ENCODE measurements at regions not wholly inside any gene's neighbourhood (a gene's known extent, or its start where the extent isn't known, plus 50 kb on each side); places are given as distances from the start of the nearest gene placed in this dataset.

GRCh38 chr4:60884587-60884986 is 315.5 kb upstream of the ADGRL3 start:
- Mint-ChIP-seq H3K27me3 (ENCODE audit: insufficient read depth, low read depth, poor library complexity) (no peaks in the 10 kb centered on the region), H3K27ac (no peak overlapping the region), H3K9me3 (peaks cover 2% of the 10 kb centered on the region; the same call in 1 of the 3 replicates), H3K4me3 (no peak overlapping the region), H3K36me3 (ENCODE audit: low read depth) (peaks cover under 1% of the 10 kb centered on the region; the same call in 1 of the 3 replicates), H3K4me1 (no peaks in the 10 kb centered on the region)
- Histone ChIP-seq H3F3A (replicated peaks; ENCODE audit: low read depth) (no peaks in the 10 kb centered on the region), H3K9me2 (ENCODE audit: insufficient read depth) (no peaks in the 10 kb centered on the region), H2AFZ (no peak overlapping the region), H3K4me2 (no peak overlapping the region), H3K4me1 (ENCODE audit: insufficient read depth) (no peaks in the 10 kb centered on the region), H3K27ac (ENCODE audit: low read depth) (no peak overlapping the region), H3K79me2 (replicated peaks; ENCODE audit: insufficient read depth) (no peaks in the 10 kb centered on the region), H3K36me3 (ENCODE audit: insufficient read depth) (no peaks in the 10 kb centered on the region; the same call in 1 of the 2 replicates), H3K4me3 (no peak overlapping the region), H3K27me3 (ENCODE audit: insufficient read depth) (no peaks in the 10 kb centered on the region), H4K20me1 (replicated peaks; ENCODE audit: insufficient read depth) (no peaks in the 10 kb centered on the region)
- TF ChIP-seq STAT1 (IDR thresholded peaks at IDR 0.05; ENCODE audit: unreplicated experiment) (no peak), ZNF331 (CRISPR knock-in tag; IDR thresholded peaks at IDR 0.05; ENCODE audit: low read depth) (no peak), EZH2 (IDR thresholded peaks at IDR 0.05; ENCODE audit: low read depth, unreplicated experiment) (no peak), ETS1 (IDR thresholded peaks at IDR 0.05) (no peak), ZNF462 (CRISPR knock-in tag; IDR thresholded peaks at IDR 0.05) (no peak), ZNF114 (CRISPR knock-in tag; IDR thresholded peaks at IDR 0.05) (no peak), JUNB (IDR thresholded peaks at IDR 0.05; ENCODE audit: unreplicated experiment) (no peak), NANOG (IDR thresholded peaks at IDR 0.05; ENCODE audit: borderline replicate concordance) (no peak), POLR2AphosphoS5 (IDR thresholded peaks at IDR 0.05; ENCODE audit: low read depth) (no peak), CTCF (conservative IDR thresholded peaks at IDR 0.05; ENCODE audit: low read depth in 2 of 2) (no peak), CREB1 (CRISPR knock-in tag; IDR thresholded peaks at IDR 0.05; ENCODE audit: low read depth) (no peak), EZH2phosphoT487 (IDR thresholded peaks at IDR 0.05; ENCODE audit: unreplicated experiment) (no peak)
- TF ChIP-seq, protein P1, sequence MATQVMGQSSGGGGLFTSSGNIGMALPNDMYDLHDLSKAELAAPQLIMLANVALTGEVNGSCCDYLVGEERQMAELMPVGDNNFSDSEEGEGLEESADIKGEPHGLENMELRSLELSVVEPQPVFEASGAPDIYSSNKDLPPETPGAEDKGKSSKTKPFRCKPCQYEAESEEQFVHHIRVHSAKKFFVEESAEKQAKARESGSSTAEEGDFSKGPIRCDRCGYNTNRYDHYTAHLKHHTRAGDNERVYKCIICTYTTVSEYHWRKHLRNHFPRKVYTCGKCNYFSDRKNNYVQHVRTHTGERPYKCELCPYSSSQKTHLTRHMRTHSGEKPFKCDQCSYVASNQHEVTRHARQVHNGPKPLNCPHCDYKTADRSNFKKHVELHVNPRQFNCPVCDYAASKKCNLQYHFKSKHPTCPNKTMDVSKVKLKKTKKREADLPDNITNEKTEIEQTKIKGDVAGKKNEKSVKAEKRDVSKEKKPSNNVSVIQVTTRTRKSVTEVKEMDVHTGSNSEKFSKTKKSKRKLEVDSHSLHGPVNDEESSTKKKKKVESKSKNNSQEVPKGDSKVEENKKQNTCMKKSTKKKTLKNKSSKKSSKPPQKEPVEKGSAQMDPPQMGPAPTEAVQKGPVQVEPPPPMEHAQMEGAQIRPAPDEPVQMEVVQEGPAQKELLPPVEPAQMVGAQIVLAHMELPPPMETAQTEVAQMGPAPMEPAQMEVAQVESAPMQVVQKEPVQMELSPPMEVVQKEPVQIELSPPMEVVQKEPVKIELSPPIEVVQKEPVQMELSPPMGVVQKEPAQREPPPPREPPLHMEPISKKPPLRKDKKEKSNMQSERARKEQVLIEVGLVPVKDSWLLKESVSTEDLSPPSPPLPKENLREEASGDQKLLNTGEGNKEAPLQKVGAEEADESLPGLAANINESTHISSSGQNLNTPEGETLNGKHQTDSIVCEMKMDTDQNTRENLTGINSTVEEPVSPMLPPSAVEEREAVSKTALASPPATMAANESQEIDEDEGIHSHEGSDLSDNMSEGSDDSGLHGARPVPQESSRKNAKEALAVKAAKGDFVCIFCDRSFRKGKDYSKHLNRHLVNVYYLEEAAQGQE (IDR thresholded peaks at IDR 0.05; ENCODE audit: unreplicated experiment) = no peak
- DNase-seq (ENCODE audit: low spot score) (no peak), ATAC-seq (no peak)
